Smooth muscle cell of the brain vasculature (primary cell): ENCODE measurements at regions not wholly inside any gene's neighbourhood (a gene's known extent, or its start where the extent isn't known, plus 50 kb on each side); places are given as distances from the start of the nearest gene placed in this dataset.

ENCODE experiments used
- DNase-seq: peaks from one replicate; pipeline ENCODE4 v3.0.0-alpha.2; 2012; ENCODE audit warnings: low read depth, low spot score

DNA sequence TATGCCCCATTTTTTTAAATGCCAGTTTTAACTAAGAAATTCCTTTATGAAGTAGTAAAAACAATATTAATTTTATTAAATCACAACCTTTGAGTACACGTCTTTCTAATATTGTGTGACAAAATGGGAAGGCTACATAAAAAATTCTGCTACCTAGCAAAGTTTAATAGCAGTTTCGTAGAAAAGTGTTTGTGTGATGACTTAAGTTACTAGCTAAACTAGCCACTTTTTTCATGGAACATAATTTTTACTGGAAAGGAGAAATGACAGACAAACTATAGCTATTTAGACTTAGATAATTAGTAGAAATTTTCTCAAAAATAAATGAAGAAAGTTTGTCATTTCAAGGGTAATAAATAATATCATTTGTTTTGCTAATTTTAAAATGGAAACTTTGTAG is 153.1 kb downstream of the GPAM start:
- no peak for DNase-seq

DNA sequence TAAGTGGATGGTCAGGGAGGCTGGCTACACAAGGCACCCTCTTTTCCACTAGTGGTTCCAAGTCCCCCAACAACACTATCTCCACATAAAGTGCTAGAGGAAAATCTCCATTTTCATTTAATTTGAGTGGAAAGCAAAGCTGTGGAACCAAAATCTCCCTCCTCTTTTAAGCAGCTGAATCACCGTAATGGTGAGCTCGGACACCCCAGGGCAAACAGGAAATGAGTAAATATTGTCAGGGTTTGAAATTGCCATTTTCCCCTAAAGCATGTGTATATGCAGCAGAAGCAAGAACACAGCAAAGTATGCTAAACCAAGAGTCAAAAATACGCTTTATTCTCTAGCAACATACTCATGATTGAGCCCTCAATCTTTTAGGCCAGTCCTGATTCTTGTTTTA is 143.7 kb downstream of the GPAM start:
- no peak for DNase-seq

DNA sequence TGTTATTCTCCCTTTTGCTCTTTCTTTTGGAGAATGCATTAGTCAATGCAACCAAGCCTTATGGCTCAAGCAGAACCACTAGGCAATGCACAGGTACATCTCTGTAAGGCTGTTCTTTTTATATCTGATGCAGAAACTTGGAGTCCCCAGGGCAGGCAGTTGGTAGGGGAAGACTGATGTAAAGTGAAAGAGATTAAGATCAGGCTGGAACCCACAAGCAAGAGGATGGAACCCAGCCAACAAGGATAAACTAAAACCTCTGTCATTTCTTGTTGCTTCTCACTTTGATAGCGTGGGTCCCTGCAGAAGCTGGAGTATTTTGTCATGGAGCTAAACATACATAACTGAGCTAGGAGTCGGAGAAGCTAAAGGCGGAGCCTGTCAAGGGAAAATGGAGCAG is 142.9 kb downstream of the GPAM start:
- no peak for DNase-seq

DNA sequence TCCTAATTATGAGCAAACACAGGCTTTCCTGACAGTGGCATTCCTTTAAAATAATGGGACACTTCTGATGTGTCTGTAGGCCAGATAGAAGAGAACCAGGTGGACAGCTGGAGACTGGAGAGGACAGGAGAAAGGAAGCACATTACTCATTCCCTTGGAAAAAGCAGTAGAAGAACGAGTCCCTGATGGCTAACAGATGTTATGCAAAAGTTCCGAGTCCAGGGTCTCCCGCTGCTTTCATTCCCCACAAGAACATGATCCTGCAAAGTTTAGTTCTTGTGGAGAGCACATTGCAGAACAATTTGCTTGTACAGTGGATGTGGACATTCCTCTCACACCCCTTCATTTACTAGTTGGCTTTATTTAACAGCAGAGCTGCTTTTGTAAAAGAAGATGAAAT is 137.6 kb downstream of the GPAM start:
- no peak for DNase-seq

DNA sequence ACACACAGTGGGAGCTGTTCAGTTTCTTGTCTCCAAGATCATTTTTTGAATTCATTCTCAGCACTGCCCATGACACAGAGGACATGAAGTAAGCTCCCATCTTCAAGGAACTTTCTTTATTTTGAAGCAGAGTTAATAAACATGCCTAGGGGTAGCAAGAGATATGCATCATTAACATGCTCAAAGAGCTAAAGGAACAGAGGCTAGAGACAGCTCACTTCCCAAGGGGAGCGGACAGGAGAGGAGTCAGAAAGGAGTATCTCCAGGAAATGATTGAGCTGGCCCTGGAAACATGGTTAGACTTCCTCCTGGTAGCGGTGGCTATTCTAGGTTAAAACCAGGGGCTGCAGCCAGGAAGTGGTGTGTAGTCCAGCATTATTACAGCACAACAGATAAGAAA is 135.9 kb downstream of the GPAM start:
- DNase-seq, result no peak

DNA sequence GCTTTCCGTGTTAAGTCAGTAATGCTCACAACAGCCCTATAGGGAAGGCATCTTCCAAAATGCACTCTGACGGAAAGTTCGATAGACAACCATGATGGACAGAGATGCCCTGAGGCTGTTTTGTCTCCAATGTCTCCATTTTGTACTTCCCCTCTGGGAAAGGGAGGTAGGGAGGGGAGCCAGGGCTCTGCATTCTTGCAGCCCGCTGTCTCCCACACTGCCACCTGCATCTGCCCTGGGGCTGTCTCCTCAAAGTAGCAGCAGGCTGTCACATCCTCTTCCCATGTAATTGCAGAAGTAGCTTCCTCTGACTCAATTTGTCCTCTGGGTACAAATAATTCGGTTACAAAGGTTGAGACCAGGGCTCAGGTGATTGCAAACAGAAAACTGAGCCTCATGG is 131.4 kb downstream of the GPAM start:
- DNase-seq, result no peak

DNA sequence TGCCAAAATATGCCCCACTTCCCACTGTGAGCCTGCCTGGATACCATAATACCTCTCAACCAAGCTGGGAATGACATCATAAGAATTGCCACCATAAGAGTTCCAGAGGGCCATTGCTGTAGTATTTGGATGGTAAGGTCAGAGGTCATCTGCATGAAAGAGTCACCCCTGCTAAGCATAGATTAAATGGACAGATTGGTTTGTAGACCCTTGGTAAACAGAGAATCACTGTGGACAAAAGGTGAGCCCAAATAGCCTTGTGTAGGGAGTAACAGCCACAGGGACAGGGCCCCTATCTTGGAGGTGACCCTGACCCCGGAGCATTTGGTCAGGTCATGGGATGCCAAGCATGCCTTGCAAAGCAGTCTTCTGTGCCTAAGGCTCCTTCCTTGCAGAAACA is 129.7 kb downstream of the GPAM start:
- no peak for DNase-seq

DNA sequence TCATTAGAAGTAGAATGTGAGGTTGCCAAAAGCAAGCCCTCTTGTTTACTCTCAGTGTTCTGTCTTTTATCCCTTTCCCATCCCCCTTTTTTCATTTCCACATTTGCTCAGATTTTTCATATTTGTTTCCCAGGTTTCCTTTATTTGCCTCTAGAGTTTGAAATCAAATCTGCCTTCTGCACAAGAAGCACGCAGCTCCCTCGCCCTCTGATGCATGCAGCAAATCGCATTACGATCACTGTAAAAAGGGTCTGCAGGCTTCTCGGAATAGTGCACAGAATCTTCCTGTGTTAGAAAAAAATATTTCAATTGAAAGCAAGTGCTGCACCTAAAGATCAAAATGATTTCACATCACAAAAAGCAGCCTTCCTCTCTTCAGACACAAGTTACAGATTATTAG is 129.0 kb downstream of the GPAM start:
- DNase-seq, result no peak

DNA sequence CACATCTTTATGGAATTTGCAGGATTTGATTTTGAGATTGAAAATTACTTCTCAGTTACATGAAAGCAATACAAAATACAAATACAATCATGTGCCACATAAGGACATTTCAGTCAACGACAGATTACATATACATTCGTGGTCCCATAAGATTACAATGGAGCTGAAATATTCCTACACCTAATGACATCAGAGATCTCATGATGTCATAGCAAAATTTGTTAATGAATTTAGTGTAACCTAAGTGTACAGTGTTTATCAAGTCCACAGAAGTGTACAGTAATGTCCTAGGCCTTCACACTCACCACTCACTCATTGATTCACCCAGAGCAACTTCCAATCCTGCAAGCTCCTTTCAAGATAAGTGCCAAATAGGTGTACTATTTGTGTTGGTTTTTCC is 126.5 kb downstream of the GPAM start:
- no peak for DNase-seq

DNA sequence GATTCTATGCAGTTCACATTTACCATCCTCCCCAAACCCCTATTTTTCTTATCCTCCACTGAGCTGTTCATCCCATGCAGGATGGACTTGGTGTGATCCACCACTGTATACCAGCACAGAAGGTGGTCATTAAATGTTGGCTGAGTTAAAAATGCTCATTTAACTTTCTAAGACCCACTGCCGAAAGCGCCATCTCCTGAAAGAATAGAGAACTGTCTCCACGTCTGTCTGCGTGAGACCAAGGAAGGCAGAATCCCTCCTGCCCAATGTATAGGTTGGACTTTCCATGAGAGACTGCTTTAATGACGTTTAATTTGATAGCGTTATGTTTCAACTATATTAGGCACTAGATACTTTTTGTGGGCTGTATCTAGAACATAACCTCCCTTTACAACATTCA is 124.3 kb downstream of the GPAM start:
- no peak for DNase-seq

DNA sequence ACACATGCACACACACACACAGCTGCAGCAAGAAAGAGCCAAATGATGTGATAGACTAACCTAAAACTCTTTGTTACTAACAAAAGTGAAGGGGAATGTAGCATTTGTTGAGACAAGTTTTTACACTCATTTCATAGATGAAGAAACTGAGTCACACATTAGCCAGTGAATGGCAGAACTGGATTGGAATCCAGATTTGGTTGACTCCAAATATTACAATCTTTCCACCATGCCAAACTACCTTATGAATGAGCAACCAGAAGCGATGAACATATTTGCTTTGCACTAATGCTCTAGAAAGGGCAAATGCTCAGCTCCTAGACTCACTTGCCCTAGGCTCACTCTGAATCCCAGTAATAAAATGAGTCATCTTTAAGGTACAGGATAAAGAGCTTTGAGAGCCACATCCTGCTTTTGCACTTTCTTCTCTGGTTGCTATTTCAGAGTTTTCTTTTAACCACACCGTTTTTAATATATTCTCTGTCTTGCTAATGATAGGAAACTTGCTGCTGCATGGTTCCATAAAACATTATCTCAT is 111.9 kb downstream of the GPAM start:
- no peak for DNase-seq

DNA sequence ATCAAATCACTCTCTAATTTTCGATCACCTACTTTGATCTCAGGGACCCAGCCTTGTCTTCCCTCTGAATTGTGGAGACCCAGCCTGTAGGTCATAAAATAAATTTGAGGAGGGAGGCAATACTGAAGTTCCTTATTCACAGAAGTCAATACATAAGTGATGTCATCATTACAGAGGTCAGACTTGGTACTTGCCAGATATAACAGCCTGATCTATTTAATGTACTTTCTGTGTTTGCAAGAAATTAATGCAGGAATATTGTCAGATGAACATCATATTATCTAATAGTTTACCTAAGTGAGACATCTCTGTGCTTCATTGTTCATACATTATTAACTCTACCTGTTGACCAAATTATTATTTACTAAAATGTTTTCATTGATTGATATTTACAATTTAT is 105.6 kb downstream of the GPAM start:
- DNase-seq, result no peak

DNA sequence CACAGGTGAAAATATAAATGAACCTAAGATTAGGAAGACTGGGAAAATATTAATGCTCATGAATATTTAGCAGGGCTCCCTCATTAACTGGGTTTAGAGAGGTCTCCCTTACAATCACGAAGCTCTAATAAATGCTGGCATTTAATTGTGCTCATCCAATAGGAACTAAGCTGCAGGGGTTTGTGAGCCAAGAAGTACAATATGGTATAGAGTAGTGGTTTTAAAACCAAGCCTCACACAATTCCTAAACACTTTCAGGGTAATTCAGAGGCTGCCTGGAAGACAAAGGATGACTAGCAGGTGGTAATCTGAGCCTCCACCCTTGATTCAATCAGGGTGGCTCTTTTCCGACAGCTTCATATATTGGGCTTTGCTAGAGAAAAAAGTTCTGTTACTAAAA is 103.3 kb downstream of the GPAM start:
- no peak for DNase-seq

DNA sequence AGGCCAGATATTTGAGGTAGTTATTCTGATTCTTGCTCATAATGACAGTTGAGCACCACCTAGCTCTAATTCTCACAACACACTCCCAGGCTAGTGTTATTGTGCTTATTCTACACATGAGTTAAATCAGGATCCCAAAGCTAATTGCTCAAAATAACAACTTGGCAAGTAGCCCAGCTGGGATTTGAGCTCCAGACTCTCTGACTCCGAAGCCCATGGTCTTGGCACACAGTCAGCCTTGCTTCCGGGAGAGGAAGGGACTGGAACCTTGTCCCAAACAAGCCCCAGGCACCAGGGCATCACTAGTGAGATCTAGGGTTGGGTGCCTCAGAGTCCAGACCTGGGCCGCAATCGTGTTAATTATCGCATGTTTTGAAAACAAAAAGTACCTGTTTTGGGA is 101.4 kb downstream of the GPAM start:
- DNase-seq, result no peak

DNA sequence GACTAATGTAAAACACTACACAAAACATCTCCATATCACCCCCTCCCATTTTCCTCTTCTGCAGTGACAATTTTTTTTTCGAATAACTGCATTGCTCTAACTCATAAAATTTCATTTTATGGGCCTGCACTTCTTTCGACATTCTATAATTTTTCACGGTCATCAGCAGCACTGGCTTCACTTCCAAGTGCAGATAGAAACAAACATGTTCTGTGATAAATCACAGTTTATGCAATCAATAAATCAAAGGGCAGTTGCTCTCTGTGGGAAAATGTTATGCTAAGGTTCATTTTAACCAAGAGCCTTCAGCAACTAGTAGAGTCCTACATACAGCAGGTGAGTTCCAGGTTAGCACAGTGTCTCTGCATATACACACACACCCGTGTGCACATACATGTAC is 100.1 kb downstream of the GPAM start:
- DNase-seq, result no peak

DNA sequence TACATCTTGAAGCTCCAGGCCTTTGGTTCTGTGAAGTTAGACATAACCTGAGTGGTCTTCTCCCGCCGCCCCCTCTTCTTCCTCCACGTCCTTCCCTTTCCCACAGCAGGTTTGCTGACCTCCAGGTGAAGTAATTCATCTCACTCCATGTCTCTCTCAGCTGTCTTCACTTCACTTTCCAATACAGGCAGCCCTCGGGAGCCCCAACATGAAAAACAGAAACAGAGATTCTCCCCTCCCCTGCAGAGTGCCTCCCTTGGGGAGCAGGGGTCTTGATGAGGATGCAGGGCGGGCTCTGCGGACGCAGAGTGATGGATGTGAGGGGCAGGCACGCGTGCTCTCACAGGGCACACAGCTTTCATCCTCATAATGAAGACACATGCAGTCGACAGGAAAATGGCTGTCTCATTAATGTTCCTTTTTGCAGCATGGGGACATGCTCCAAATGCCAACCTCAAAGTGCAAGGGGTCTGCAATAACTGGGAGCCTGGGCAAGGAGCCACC is 95.6 kb downstream of the GPAM start:
- no peak for DNase-seq

DNA sequence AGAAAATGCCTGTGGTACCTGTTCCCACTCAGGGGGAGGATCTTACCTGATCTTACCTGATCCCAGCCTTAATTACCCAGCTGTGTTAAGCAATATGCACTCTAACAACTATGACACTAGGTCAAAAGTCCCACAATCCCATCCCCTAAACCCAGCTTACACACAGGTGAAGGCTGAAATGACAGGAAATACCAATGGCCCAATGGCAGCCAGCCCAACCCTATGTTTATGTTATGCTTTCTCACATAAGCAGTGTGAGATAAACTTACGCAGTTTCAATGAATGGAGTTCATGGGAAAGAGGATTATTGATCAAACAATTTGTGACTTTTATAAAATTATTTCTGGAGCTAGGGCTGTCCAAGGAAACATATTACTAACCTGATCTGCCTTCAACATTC is 91.9 kb downstream of the GPAM start:
- no peak for DNase-seq

DNA sequence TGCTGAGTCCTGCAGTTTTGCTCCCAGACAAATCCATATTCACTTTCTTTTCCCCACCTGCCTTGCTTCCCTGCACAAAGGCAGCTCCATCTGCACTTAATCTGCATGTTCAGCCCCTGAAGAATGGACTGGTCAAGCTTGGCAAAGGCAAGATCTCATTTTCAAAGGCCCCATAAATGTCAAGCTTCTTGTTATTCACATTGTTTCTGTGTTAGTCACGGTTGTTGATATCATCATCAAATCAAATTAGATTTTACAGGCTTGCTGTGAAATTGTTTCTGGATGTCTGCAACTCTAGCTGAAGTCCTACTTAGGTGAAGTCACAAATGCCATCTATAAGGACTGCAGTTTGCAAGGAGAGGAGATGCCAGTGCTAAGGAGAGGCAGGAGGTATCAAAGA is 91.0 kb downstream of the GPAM start:
- no peak for DNase-seq

DNA sequence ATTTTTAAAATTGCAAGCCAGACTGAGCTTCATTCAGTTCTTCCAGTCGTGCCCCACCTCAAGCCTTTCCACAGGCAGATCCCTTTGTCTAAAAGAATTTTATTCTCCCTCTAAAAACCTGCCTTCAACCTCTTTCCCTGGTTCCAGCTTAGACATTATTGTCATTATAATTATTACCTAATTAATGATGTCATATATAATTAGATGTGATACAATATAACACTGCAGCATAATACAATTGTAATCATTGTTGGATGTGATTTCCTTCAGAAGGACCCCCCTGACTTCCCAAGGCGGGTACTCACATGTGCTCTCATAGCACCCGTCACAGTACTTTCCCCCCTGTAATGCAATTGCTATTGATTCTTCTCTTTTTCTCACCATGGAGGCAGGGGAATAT is 88.6 kb downstream of the GPAM start:
- DNase-seq, result no peak

DNA sequence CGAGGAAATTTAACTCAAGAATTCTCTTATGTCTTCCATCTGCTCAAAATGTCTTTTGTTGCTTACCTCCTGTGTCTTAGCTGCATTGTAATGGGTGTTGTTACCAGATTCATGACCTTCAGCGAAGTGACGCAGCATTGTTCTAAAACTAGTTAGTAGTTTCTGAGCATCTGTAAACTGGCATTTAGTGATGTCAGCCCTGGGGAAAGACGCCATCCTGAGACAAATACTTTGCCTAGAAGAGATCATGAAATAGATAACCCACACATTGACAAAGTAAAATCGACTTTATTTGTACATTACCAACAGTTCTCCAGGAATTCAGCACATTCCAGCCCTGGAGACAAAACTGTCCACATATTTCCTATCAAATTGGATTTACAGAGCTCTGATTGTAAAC is 87.8 kb downstream of the GPAM start:
- DNase-seq, result no peak

DNA sequence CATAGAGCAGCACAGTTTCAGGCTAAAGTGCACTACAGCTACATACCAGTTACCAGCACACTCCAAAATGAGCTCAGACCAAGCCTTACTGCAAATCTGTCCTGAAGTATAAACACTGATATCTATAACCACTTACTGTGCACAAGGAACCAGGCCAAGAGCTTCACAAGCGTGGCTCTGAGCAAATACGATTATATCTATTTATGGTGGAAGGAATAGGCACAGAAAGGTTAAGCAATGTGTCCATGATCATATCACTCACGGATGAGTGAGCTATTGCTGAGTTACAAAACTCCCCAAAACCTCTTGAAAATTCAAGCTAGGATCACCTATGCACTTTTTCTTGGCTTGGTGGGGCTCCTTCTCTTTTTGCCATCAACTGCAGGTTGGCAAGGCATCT is 84.9 kb downstream of the GPAM start:
- no peak for DNase-seq
